ENCODE measurements at regions not wholly inside any gene's neighbourhood (a gene's known extent, or its start where the extent isn't known, plus 50 kb on each side); places are given as distances from the start of the nearest gene placed in this dataset.

- no peaks in the 10 kb centered on the region for H3K27me3 ChIP-seq (ENCODE audit: insufficient read depth in 3 of 3, low read length in 2 of 3)
- DNase-seq (no peak), ATAC-seq (no peak)
- H3K4me3 ChIP-seq: no peak overlapping the region
- no peak for TF ChIP-seq CTCF (IDR thresholded peaks at IDR 0.05)
- H3K4me1 ChIP-seq: no peaks in the 10 kb centered on the region
- no peaks in the 10 kb centered on the region for H3K36me3 ChIP-seq (ENCODE audit: insufficient read depth in 1 of 2, low read depth in 1 of 2)
- H3K27ac ChIP-seq: no peak overlapping the region
- no peaks in the 10 kb centered on the region for H3K9me3 ChIP-seq
- intact Hi-C loops (cut with DNase I): no loop called here
Measured at GRCh38 chr7:118684796-118685195, 460.3 kb downstream of the ANKRD7 start.

GRCh38 chr7:118689403-118689802 lies 464.9 kb downstream of the ANKRD7 start:
- WGBS, 3 donors: 95 to 96% (median 95%) methylated on average over 18 of the region's 18 CpGs
- Histone ChIP-seq H3K4me1 (no peaks in the 10 kb centered on the region), H3K27me3 (ENCODE audit: insufficient read depth in 3 of 3, low read length in 2 of 3) (no peaks in the 10 kb centered on the region), H3K4me3 (no peak overlapping the region), H3K36me3 (ENCODE audit: insufficient read depth in 1 of 2, low read depth in 1 of 2) (no peaks in the 10 kb centered on the region), H3K27ac (no peak overlapping the region), H3K9me3 (no peaks in the 10 kb centered on the region)
- DNase-seq (no peak), ATAC-seq (no peak)
- intact Hi-C loops (cut with DNase I): no loop called here
- TF ChIP-seq CTCF (IDR thresholded peaks at IDR 0.05): no peak

- intact Hi-C loops (cut with DNase I): no loop called here
- Histone ChIP-seq H3K9me3 (no peaks in the 10 kb centered on the region), H3K4me1 (no peaks in the 10 kb centered on the region), H3K27ac (no peak overlapping the region), H3K36me3 (ENCODE audit: insufficient read depth in 1 of 2, low read depth in 1 of 2) (no peaks in the 10 kb centered on the region), H3K27me3 (ENCODE audit: insufficient read depth in 3 of 3, low read length in 2 of 3) (no peaks in the 10 kb centered on the region), H3K4me3 (no peak overlapping the region)
- TF ChIP-seq CTCF (IDR thresholded peaks at IDR 0.05): no peak
- WGBS, 3 donors: 83 to 91% (median 90%) methylated on average over 2 of the region's 2 CpGs
- no peak for DNase-seq
- ATAC-seq: no peak
Measured at GRCh38 chr7:118696879-118697278, 472.4 kb downstream of the ANKRD7 start.

- intact Hi-C loops (cut with DNase I): no loop called here
- ATAC-seq (no peak), DNase-seq (no peak)
- no peak for TF ChIP-seq CTCF (IDR thresholded peaks at IDR 0.05)
- Histone ChIP-seq H3K36me3 (ENCODE audit: insufficient read depth in 1 of 2, low read depth in 1 of 2) (no peaks in the 10 kb centered on the region), H3K9me3 (no peaks in the 10 kb centered on the region), H3K27me3 (ENCODE audit: insufficient read depth in 3 of 3, low read length in 2 of 3) (no peaks in the 10 kb centered on the region), H3K4me1 (no peaks in the 10 kb centered on the region), H3K27ac (no peak overlapping the region), H3K4me3 (no peak overlapping the region)
- WGBS, 3 donors: 63 to 74% (median 68%) methylated on average over 4 of the region's 4 CpGs
Measured at GRCh38 chr7:118699222-118699621, 474.7 kb downstream of the ANKRD7 start.

GRCh38 chr7:118708741-118709140 lies 484.2 kb downstream of the ANKRD7 start:
- no peak for DNase-seq
- 11 to 18% (median 16%) methylated on average over 1 of the region's 1 CpG for WGBS, 3 donors
- Histone ChIP-seq H3K9me3 (no peaks in the 10 kb centered on the region), H3K4me1 (no peaks in the 10 kb centered on the region), H3K36me3 (ENCODE audit: insufficient read depth in 1 of 2, low read depth in 1 of 2) (no peaks in the 10 kb centered on the region), H3K4me3 (no peak overlapping the region), H3K27ac (no peak overlapping the region), H3K27me3 (ENCODE audit: insufficient read depth in 3 of 3, low read length in 2 of 3) (no peaks in the 10 kb centered on the region)
- ATAC-seq: no peak
- intact Hi-C loops (cut with DNase I): no loop called here
- TF ChIP-seq CTCF (IDR thresholded peaks at IDR 0.05): no peak
